ENCODE measurements at regions not wholly inside any gene's neighbourhood (a gene's known extent, or its start where the extent isn't known, plus 50 kb on each side); places are given as distances from the start of the nearest gene placed in this dataset.

GRCh38 chr16:54489225-54490111 lies 202.9 kb upstream of the IRX3 start:
- DNase-seq (ENCODE audit: low read depth, low spot score) = no peak
- TF ChIP-seq CTCF (IDR thresholded peaks at IDR 0.05; ENCODE audit: low read depth, low read length) = no peak
- no peak overlapping the region for H3K4me3 ChIP-seq (ENCODE audit: low read depth, low read length)
- in situ Hi-C loops (cut with HindIII; ENCODE audit: low sequenced_read_pairs) = no loop called here

- no peak for DNase-seq (ENCODE audit: low read depth, low spot score)
- in situ Hi-C loops (cut with HindIII; ENCODE audit: low sequenced_read_pairs) = no loop called here
- no peak overlapping the region for H3K4me3 ChIP-seq (ENCODE audit: low read depth, low read length)
- TF ChIP-seq CTCF (IDR thresholded peaks at IDR 0.05; ENCODE audit: low read depth, low read length) = no peak
Measured at GRCh38 chr16:54488729-54489128, 202.1 kb upstream of the IRX3 start.

- DNase-seq (ENCODE audit: low read depth, low spot score) = no peak
- no peak for TF ChIP-seq CTCF (IDR thresholded peaks at IDR 0.05; ENCODE audit: low read depth, low read length)
- in situ Hi-C loops (cut with HindIII; ENCODE audit: low sequenced_read_pairs) = no loop called here
Measured at GRCh38 chr16:54487933-54488332, 201.3 kb upstream of the IRX3 start.

GRCh38 chr16:54484700-54485099 lies 198.1 kb upstream of the IRX3 start:
- no peak for DNase-seq (ENCODE audit: low read depth, low spot score)
- no peak for TF ChIP-seq CTCF (IDR thresholded peaks at IDR 0.05; ENCODE audit: low read depth, low read length)
- H3K4me3 ChIP-seq (ENCODE audit: low read depth, low read length) = no peak overlapping the region
- in situ Hi-C loops (cut with HindIII; ENCODE audit: low sequenced_read_pairs) = no loop called here

More at GRCh38 chr16:54487933-54488332, 201.3 kb upstream of the IRX3 start:
- H3K4me3 ChIP-seq (ENCODE audit: low read depth, low read length) = no peak overlapping the region

GRCh38 chr16:54482892-54483574 lies 196.4 kb upstream of the IRX3 start:
- no peak for TF ChIP-seq CTCF (IDR thresholded peaks at IDR 0.05; ENCODE audit: low read depth, low read length)
- no peak for DNase-seq (ENCODE audit: low read depth, low spot score)
- H3K4me3 ChIP-seq (ENCODE audit: low read depth, low read length) = no peak overlapping the region
- in situ Hi-C loops (cut with HindIII; ENCODE audit: low sequenced_read_pairs) = no loop called here

GRCh38 chr16:54480429-54480828 lies 193.8 kb upstream of the IRX3 start:
- TF ChIP-seq CTCF (IDR thresholded peaks at IDR 0.05; ENCODE audit: low read depth, low read length) = no peak
- H3K4me3 ChIP-seq (ENCODE audit: low read depth, low read length) = no peak overlapping the region
- no peak for DNase-seq (ENCODE audit: low read depth, low spot score)
- in situ Hi-C loops (cut with HindIII; ENCODE audit: low sequenced_read_pairs) = no loop called here

Data from astrocyte of the spinal cord (primary cell).